ENCODE measurements at regions not wholly inside any gene's neighbourhood (a gene's known extent, or its start where the extent isn't known, plus 50 kb on each side); places are given as distances from the start of the nearest gene placed in this dataset.

DNA sequence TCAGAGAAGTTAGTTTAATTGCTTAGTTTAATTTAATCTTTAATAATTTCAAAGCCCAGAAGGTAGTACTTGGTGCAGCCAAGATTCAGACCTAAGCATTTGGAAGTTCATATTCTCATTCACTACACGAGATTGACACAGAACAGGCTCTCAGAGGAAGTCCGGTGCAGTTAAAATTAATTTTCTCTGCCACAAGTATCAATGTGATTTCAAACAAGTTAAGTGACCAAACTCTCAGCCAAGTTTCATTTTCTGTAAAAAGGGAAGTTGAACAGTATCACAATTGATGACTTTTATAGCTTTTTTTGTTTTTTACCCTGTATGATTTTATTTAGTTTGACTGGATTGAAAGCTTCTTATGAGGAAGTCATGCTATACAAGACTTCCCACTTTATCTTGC is 1494.9 kb upstream of the LRRTM3 start:
- Histone ChIP-seq H3K79me2 (ENCODE audit: control insufficient read depth, insufficient read depth, low read length) (no peaks in the 10 kb centered on the region), H3K4me2 (replicated peaks; ENCODE audit: low read depth, low read length, poor library complexity, severe bottlenecking) (no peak overlapping the region), H3K36me3 (replicated peaks in 1 of 2; ENCODE audit: control extremely low read depth in 1 of 2, control insufficient read depth in 1 of 2, extremely low read depth in 1 of 2, insufficient read depth in 2 of 2, low read length in 1 of 2) (no peaks in the 10 kb centered on the region), H3K4me3 (ENCODE audit: control extremely low read depth in 1 of 5, extremely low read depth in 1 of 5, insufficient read depth in 1 of 5, low read depth in 2 of 5, low read length in 4 of 5) (no peak overlapping the region), H3K27me3 (replicated peaks in 1 of 4; ENCODE audit: control extremely low read depth in 1 of 4, control insufficient read depth in 3 of 4, insufficient read depth in 4 of 4, low read length in 3 of 4) (no peaks in the 10 kb centered on the region), H3K9ac (ENCODE audit: low read length) (no peak overlapping the region), H3K27ac (ENCODE audit: low read length in 2 of 2) (no peak overlapping the region), H4K20me1 (ENCODE audit: control insufficient read depth, insufficient read depth, low read length, poor library complexity, severe bottlenecking) (no peaks in the 10 kb centered on the region), H3K4me1 (ENCODE audit: control insufficient read depth in 2 of 2, insufficient read depth in 2 of 2, low read length in 2 of 2) (no peaks in the 10 kb centered on the region), H2AFZ (ENCODE audit: insufficient read depth, low read depth, low read length, poor library complexity, severe bottlenecking) (no peak overlapping the region), H3K9me3 (ENCODE audit: control extremely low read depth in 1 of 3, control insufficient read depth in 2 of 3, insufficient read depth in 1 of 3, low read length in 2 of 3) (peaks cover 0 to 7% (median 0%) of the 10 kb centered on the region in 3 donors)
- H3K4me1 Mint-ChIP-seq, result no peaks in the 10 kb centered on the region
- ATAC-seq (ENCODE audit: low read depth) (no peak), DNase-seq (no peak)
- TF ChIP-seq EZH2 (IDR thresholded peaks at IDR 0.05; ENCODE audit: borderline replicate concordance, insufficient read depth, low read depth, low read length, poor library complexity, severe bottlenecking), result no peak
- TF ChIP-seq, protein P1, sequence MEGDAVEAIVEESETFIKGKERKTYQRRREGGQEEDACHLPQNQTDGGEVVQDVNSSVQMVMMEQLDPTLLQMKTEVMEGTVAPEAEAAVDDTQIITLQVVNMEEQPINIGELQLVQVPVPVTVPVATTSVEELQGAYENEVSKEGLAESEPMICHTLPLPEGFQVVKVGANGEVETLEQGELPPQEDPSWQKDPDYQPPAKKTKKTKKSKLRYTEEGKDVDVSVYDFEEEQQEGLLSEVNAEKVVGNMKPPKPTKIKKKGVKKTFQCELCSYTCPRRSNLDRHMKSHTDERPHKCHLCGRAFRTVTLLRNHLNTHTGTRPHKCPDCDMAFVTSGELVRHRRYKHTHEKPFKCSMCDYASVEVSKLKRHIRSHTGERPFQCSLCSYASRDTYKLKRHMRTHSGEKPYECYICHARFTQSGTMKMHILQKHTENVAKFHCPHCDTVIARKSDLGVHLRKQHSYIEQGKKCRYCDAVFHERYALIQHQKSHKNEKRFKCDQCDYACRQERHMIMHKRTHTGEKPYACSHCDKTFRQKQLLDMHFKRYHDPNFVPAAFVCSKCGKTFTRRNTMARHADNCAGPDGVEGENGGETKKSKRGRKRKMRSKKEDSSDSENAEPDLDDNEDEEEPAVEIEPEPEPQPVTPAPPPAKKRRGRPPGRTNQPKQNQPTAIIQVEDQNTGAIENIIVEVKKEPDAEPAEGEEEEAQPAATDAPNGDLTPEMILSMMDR (IDR thresholded peaks at IDR 0.05), result no peak
- H3K27me3 Mint-ChIP-seq, result no peaks in the 10 kb centered on the region
- WGBS (ENCODE audit: insufficient coverage), result 0% methylated on average over 2 of the region's 2 CpGs
- H3K4me3 Mint-ChIP-seq, result no peak overlapping the region
- H3K27ac Mint-ChIP-seq, result no peak overlapping the region
- intact Hi-C loops (cut with micrococcal nuclease), result no loop called here
- H3K9me3 Mint-ChIP-seq (ENCODE audit: insufficient read depth), result peaks cover 4% of the 10 kb centered on the region
- CTCF ChIA-PET, result no interaction called here
- POLR2A ChIA-PET, result no interaction called here

GRCh38 chr10:65470986-65471385 is 1454.8 kb upstream of the LRRTM3 start:
- Mint-ChIP-seq H3K27me3 (no peaks in the 10 kb centered on the region), H3K4me1 (no peaks in the 10 kb centered on the region), H3K9me3 (ENCODE audit: insufficient read depth) (peaks cover 3% of the 10 kb centered on the region), H3K4me3 (no peak overlapping the region), H3K27ac (no peak overlapping the region)
- no peaks in the 10 kb centered on the region for H4K20me1 ChIP-seq (ENCODE audit: control insufficient read depth, insufficient read depth, low read length, poor library complexity, severe bottlenecking)
- ChIA-PET POLR2A (no interaction called here), CTCF (no interaction called here)
- ATAC-seq (ENCODE audit: low read depth) (no peak), DNase-seq (no peak)
- H3K36me3 ChIP-seq (replicated peaks in 1 of 2; ENCODE audit: control extremely low read depth in 1 of 2, control insufficient read depth in 1 of 2, extremely low read depth in 1 of 2, insufficient read depth in 2 of 2, low read length in 1 of 2), result no peaks in the 10 kb centered on the region
- H2AFZ ChIP-seq (ENCODE audit: insufficient read depth, low read depth, low read length, poor library complexity, severe bottlenecking), result no peak overlapping the region
- no peak overlapping the region for H3K4me3 ChIP-seq (ENCODE audit: control extremely low read depth in 1 of 5, extremely low read depth in 1 of 5, insufficient read depth in 1 of 5, low read depth in 2 of 5, low read length in 4 of 5)
- peaks cover 0 to 8% (median 1%) of the 10 kb centered on the region in 3 donors for H3K9me3 ChIP-seq (ENCODE audit: control extremely low read depth in 1 of 3, control insufficient read depth in 2 of 3, insufficient read depth in 1 of 3, low read length in 2 of 3)
- TF ChIP-seq, protein P1 (IDR thresholded peaks at IDR 0.05), result no peak
- no peak for TF ChIP-seq EZH2 (IDR thresholded peaks at IDR 0.05; ENCODE audit: borderline replicate concordance, insufficient read depth, low read depth, low read length, poor library complexity, severe bottlenecking)
- no peaks in the 10 kb centered on the region for H3K79me2 ChIP-seq (ENCODE audit: control insufficient read depth, insufficient read depth, low read length)
- H3K4me2 ChIP-seq (replicated peaks; ENCODE audit: low read depth, low read length, poor library complexity, severe bottlenecking), result no peak overlapping the region
- H3K4me1 ChIP-seq (ENCODE audit: control insufficient read depth in 2 of 2, insufficient read depth in 2 of 2, low read length in 2 of 2), result no peaks in the 10 kb centered on the region
- intact Hi-C loops (cut with micrococcal nuclease), result no loop called here
- no peak overlapping the region for H3K27ac ChIP-seq (ENCODE audit: low read length in 2 of 2)
- no peaks in the 10 kb centered on the region for H3K27me3 ChIP-seq (replicated peaks in 1 of 4; ENCODE audit: control extremely low read depth in 1 of 4, control insufficient read depth in 3 of 4, insufficient read depth in 4 of 4, low read length in 3 of 4)
- no peak overlapping the region for H3K9ac ChIP-seq (ENCODE audit: low read length)

All from B cell (primary cell).